ENCODE measurements at regions not wholly inside any gene's neighbourhood (a gene's known extent, or its start where the extent isn't known, plus 50 kb on each side); places are given as distances from the start of the nearest gene placed in this dataset.

- DNase-seq (ENCODE audit: low spot score): peak; percentile 43
Measured at GRCh38 chrX:149274516-149275105, 230.5 kb downstream of the IDS start.

- no peak for DNase-seq (ENCODE audit: low spot score)
Measured at GRCh38 chrX:149272690-149273463, 232.2 kb downstream of the IDS start.

GRCh38 chrX:149267878-149268813 lies 237.0 kb downstream of the IDS start:
- no peak for DNase-seq (ENCODE audit: low spot score)

- no peak for DNase-seq (ENCODE audit: low spot score)
Measured at GRCh38 chrX:149262086-149262485, 243.0 kb downstream of the IDS start.

GRCh38 chrX:149259241-149259640 lies 245.9 kb downstream of the IDS start:
- peak; percentile 30 for DNase-seq (ENCODE audit: low spot score)

GRCh38 chrX:149255860-149256259 lies 249.2 kb downstream of the IDS start:
- no peak for DNase-seq (ENCODE audit: low spot score)

- no peak for DNase-seq (ENCODE audit: low spot score)
Measured at GRCh38 chrX:149248073-149248625, 257.0 kb downstream of the IDS start.

- DNase-seq (ENCODE audit: low spot score): no peak
Measured at GRCh38 chrX:149230689-149231088, 274.4 kb downstream of the IDS start.

GRCh38 chrX:149223854-149224253 lies 281.3 kb downstream of the IDS start:
- no peak for DNase-seq (ENCODE audit: low spot score)

- no peak for DNase-seq (ENCODE audit: low spot score)
Measured at GRCh38 chrX:149222040-149222439, 283.1 kb downstream of the IDS start.

GRCh38 chrX:149221230-149221629 lies 283.9 kb downstream of the IDS start:
- DNase-seq (ENCODE audit: low spot score): no peak

- no peak for DNase-seq (ENCODE audit: low spot score)
Measured at GRCh38 chrX:149213264-149213663, 291.8 kb downstream of the IDS start.

- DNase-seq (ENCODE audit: low spot score): no peak
Measured at GRCh38 chrX:149208307-149208706, 296.8 kb downstream of the IDS start.

GRCh38 chrX:149207518-149207917 lies 297.6 kb downstream of the IDS start:
- no peak for DNase-seq (ENCODE audit: low spot score)

GRCh38 chrX:149205937-149206336 lies 299.2 kb downstream of the IDS start:
- no peak for DNase-seq (ENCODE audit: low spot score)

- no peak for DNase-seq (ENCODE audit: low spot score)
Measured at GRCh38 chrX:149205081-149205480, 300.0 kb downstream of the IDS start.

- no peak for DNase-seq (ENCODE audit: low spot score)
Measured at GRCh38 chrX:149199734-149200133, 305.4 kb downstream of the IDS start.

GRCh38 chrX:149198980-149199732 lies 305.9 kb downstream of the IDS start:
- no peak for DNase-seq (ENCODE audit: low spot score)

- no peak for DNase-seq (ENCODE audit: low spot score)
Measured at GRCh38 chrX:149185087-149185486, 320.0 kb downstream of the IDS start.

- no peak for DNase-seq (ENCODE audit: low spot score)
Measured at GRCh38 chrX:149161435-149162088, 343.5 kb downstream of the IDS start.

GRCh38 chrX:149157976-149158375 lies 347.1 kb downstream of the IDS start:
- no peak for DNase-seq (ENCODE audit: low spot score)
